Activated naive CD4-positive, alpha-beta T cell treated with anti-CD3 and anti-CD28 coated beads, Interleukin-2, amount 50 U/mL, for 72 hours (primary cell): ENCODE measurements at regions not wholly inside any gene's neighbourhood (a gene's known extent, or its start where the extent isn't known, plus 50 kb on each side); places are given as distances from the start of the nearest gene placed in this dataset.

Experiments used
- ATAC-seq, 2 donors: fragments of 150-1000 bp; cut with Tn5 transposase; 2 replicates each; pipeline ENCODE4 v1.10.0; 2021; ENCODE audit warnings: mild to moderate bottlenecking in 2 of 2, moderate library complexity in 2 of 2
- DNase-seq, 2 donors: peaks; one replicate each; pipeline ENCODE4 v3.0.0; 2021 to 2022; ENCODE audit warnings: low spot score in 2 of 2
- H3K27ac Mint-ChIP-seq, 2 donors: one replicate each; pipeline ENCODE4 v1.8.0; 2022; ENCODE audit warnings: mild to moderate bottlenecking in 2 of 2, mixed read lengths in 2 of 2
- H3K36me3 Mint-ChIP-seq, 2 donors: one replicate each; pipeline ENCODE4 v1.8.0; 2022; ENCODE audit warnings: mixed read lengths in 2 of 2
- H3K9me3 Mint-ChIP-seq, 2 donors: one replicate each; pipeline ENCODE4 v1.8.0; 2022; ENCODE audit warnings: mixed read lengths in 2 of 2

DNA sequence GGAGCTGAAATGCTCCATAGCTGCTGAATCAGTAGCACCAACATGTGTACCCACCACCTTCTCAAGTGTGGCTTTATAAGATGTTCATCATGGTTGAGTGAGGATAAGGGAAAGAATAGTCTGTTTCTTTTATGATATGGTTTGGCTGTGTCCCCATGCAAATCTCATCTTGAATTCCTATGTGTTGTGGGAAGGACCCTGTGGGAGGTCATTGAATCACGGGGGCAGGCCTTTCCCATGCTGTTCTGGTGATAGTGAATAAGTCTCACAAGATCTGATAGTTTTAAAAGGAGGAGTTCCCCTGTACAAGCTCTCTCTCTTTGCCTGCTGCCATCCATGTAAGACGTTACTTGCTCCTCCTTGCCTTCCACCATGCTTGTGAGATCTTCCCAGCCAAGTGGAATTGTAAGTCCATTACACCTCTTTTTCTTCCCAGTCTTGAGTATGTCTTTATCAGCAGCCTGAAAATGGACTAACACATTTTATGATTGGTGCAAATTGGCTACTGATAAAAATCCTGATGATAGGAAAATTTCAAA is 799.9 kb downstream of the TNS3 start:
- H3K36me3 Mint-ChIP-seq, result no peaks in the 10 kb centered on the region
- peaks cover 23 to 29% of the 10 kb centered on the region in 2 donors for H3K9me3 Mint-ChIP-seq
- DNase-seq (no peak), ATAC-seq (no peak)
- H3K27ac Mint-ChIP-seq, result no peak overlapping the region

DNA sequence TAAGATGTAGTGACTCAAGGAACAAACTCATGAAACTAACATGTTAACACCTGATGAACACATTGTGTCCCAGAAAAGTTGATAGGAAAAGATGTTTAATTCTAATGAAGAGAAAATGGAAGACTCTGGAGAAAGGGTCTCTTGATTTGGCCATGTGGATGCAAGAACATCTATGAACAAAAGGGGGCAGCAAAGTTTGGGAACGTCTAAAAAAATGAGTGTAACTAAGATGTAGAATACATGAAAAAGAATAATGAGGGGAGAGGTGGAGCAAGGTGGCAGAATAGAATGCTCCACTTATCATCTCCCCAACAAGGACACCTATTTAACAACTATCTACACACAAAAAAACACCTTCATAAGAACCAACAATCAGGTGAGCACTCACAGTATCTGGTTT is 805.1 kb downstream of the TNS3 start:
- H3K36me3 Mint-ChIP-seq, result no peaks in the 10 kb centered on the region
- H3K9me3 Mint-ChIP-seq, result peaks cover 22 to 24% of the 10 kb centered on the region in 2 donors
- ATAC-seq (no peak), DNase-seq (no peak)
- H3K27ac Mint-ChIP-seq, result no peak overlapping the region

DNA sequence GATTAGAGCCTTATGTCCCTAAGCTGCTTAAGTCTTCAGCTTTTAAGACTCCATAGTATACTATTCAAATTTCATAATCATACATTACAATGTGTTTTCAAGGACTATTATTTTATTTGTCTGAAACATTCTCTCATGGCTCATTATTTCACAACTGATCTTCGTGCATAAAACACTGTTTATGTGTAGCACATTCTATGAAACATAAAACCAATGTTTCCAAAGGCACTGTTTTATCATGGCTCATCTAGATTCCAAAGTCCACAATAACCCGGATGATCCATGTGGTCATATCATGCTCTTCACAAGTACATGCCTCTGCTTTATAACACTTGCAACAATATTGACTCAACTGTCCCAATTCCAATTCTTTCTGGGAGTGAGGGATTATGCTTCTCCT is 806.1 kb downstream of the TNS3 start:
- Mint-ChIP-seq H3K9me3 (peaks cover 17 to 18% of the 10 kb centered on the region in 2 donors), H3K36me3 (no peaks in the 10 kb centered on the region), H3K27ac (no peak overlapping the region)
- DNase-seq (no peak), ATAC-seq (no peak)

DNA sequence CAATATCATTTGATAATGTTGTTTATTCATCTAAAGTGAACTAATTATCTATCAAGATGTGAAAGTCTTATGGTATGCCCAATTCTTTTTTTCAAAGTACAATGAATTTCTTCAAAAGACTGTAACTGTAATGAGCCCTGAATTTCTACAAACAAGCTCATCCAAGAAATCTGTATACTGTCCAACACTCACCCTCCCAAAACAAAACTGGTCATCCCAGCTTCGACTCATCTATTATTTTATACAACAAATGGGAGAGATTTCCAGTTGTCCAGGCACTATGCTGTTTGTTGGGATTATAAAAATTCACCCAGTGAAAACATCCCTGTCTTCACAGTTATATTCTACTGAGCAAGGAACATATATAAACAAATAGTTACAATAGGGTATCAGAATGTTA is 806.9 kb downstream of the TNS3 start:
- Mint-ChIP-seq H3K36me3 (no peaks in the 10 kb centered on the region), H3K27ac (no peak overlapping the region)
- ATAC-seq, result no peak

DNA sequence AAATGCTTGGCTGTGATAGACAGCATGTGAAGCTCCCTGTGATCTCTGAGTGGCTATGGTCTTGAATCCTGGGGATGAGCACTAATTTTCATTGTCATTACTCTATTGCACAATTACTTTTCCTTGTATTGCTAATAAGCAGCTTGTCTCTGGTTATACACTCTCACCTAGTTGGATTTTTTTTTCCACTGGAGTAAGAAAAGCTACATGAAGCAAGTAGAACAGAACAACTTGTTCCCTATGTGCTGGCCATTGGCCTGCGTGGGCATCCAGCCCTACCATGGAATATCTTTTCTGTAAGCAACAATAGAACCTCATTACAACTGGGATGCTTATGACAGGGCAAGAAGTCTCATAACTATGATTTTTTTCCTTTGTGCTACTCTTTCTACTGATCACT is 807.4 kb downstream of the TNS3 start:
- Mint-ChIP-seq H3K27ac (no peak overlapping the region), H3K9me3 (peaks cover 19 to 26% of the 10 kb centered on the region in 2 donors)
- ATAC-seq, result no peak

More for the DNA sequence above, 806.9 kb downstream of the TNS3 start:
- no peak for DNase-seq
- peaks cover 18 to 22% of the 10 kb centered on the region in 2 donors for H3K9me3 Mint-ChIP-seq

DNA sequence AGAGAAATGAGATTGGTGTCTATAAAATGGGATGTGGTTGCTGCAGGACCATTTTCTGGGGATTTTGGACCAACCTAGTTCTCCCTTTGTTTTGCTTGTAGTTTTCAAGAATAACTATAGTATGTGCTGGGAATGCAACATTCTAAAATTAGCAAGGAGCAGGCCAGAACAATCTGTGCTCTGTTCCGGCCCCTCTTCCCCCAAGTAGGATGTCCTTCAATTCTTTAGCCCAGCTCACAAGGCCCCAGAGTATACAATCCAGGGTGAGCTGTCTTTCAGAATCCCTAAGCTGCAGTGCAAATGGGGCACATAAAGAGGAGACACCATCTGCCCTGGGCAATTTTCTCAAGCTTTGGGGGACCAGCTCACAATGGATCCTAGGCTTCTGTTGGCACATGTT is 809.1 kb downstream of the TNS3 start:
- Mint-ChIP-seq H3K27ac (no peak overlapping the region), H3K9me3 (peaks cover 10 to 27% of the 10 kb centered on the region in 2 donors), H3K36me3 (no peaks in the 10 kb centered on the region)
- no peak for DNase-seq
- no peak for ATAC-seq

More for the DNA sequence above, 807.4 kb downstream of the TNS3 start:
- no peaks in the 10 kb centered on the region for H3K36me3 Mint-ChIP-seq
- DNase-seq, result no peak

DNA sequence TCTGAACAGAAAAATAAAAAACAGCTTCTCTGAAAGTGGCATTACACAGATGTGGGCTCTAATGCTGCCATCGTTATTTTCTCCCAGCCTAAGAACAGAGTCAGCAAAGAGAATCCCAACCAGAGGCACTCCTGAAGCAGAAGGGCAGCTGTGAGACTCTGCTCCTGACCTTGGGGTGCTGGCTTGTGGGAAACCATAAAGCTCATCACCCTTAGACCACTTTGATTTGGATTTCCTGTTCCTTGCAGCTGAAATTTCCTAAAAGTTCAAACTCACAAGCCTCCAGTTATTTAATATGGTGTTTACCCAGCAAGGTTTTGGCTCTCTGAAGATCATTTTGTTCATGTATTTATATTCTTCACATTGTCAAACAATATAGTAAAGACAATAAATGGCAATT is 814.8 kb downstream of the TNS3 start:
- DNase-seq, result no peak
- ATAC-seq, result no peak
- Mint-ChIP-seq H3K27ac (no peak overlapping the region), H3K9me3 (peaks cover 11 to 26% of the 10 kb centered on the region in 2 donors), H3K36me3 (no peaks in the 10 kb centered on the region)

DNA sequence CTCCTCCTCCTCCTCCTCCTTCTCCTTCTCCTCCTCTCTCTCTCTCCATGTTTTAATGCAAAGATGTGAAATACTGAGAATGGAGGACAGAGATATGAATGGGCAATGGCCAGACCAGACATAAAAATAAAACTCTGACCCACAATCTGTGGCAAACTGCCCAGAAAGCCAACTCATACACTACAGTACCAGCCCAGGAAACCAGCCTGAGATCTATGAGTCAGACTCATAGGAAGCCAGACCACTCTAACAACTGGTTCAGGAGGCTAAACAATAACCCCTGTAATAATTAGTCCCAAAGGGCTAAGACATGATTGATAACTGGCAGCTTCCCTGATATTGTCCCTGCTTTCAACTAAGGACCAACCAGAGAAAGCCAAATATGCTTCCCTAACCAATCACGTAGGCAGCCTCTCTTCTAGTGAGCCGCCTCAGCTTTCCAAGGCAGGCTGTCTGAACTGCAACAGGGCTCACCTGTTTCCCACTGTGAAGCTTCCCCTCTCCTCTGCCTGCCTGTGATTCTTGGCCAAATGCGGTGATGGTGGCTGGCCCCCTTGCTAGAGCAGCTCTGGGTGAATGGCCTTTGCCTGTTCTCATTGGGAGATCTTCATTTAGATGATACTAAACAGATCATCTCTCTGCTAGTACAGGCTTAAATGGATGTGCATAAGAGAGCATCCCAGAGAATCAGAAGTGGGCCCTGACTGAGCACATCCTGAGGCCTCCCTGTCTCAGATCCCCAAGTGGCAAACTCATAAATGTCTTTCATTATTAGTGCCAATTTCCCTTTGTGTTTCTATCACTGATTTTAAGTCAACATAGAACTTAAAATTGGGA is 817.6 kb downstream of the TNS3 start:
- ATAC-seq (no peak), DNase-seq (no peak)
- Mint-ChIP-seq H3K27ac (no peak overlapping the region), H3K9me3 (peaks cover 13 to 15% of the 10 kb centered on the region in 2 donors), H3K36me3 (no peaks in the 10 kb centered on the region)

DNA sequence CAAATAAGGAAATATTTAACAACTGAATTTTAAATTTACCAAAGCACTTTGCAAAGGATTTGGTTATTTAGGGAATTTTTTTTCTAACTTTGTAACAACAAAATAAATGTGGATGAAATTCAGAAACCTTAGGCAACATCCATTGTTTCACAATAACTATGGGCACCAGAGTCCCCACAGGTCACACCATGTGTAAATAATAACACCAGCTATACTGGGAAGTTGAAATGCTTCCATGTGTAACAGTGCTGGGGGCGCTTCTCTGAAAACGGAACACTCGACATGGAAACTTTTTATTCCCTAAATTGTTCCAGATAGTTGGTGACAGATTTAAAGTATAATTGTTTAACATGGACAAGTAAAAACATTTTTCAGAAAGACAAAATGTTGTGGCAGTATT is 818.6 kb downstream of the TNS3 start:
- ATAC-seq (no peak), DNase-seq (no peak)
- Mint-ChIP-seq H3K36me3 (no peaks in the 10 kb centered on the region), H3K9me3 (peaks cover 7 to 13% of the 10 kb centered on the region in 2 donors), H3K27ac (no peak overlapping the region)

DNA sequence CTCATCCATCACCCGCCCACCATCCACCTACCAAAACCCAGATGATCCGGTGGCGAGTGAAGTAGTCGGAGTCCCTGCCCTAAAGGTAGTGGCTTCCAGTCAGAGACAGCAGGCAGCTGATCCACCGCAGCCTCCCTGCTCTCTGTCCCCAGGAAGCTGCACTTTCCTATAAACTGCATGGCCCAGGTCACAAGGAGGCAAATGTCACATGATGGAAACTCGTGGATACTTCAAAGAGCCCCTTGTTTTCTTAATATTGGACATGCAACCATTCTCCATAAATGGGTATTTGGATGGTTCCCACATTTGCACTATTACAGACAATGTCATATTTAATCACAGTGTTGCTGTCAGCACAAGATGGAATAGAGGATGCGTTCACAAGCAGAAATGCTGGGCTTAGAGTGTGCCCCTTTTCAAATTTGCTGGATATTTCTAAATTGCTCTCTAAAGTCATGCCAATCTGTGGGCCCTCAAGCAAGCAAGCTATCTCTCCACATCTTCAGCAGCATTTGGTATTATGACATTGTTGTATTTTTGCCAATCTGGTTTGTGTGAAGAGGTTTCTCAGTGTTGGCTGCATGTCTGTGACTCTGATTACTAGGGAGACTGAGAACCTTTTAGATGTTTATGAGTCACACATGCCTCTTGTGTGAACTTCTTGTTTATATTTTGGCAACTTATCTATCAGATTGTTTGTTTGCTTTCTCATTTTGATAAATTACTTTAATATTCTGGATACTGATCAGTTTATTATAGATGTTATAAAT is 822.0 kb downstream of the TNS3 start:
- peaks cover 5 to 16% of the 10 kb centered on the region in 2 donors for H3K9me3 Mint-ChIP-seq
- ATAC-seq, result no peak
- H3K27ac Mint-ChIP-seq, result no peak overlapping the region
- DNase-seq, result no peak
- no peaks in the 10 kb centered on the region for H3K36me3 Mint-ChIP-seq

DNA sequence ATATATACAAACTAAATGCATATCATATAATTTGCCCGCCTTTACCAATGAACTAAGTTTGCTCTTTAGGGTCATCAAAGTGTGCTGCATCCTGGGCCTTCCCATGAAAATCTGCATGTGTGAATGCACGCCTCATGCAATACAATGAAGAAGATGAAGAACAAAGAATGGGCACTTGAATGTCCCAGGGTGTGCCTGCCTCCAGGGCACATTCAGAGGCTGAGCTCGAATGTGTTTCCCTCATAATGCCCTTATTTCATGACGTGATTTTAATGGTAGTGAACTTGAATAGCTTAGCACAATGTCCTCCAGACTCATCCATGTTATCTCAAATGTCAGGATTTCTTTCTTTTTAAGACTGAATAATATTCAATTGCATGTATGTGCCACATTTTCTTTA is 824.9 kb downstream of the TNS3 start:
- Mint-ChIP-seq H3K27ac (no peak overlapping the region), H3K9me3 (peaks cover 0 to 12% of the 10 kb centered on the region in 2 donors), H3K36me3 (no peaks in the 10 kb centered on the region)
- no peak for DNase-seq
- no peak for ATAC-seq

DNA sequence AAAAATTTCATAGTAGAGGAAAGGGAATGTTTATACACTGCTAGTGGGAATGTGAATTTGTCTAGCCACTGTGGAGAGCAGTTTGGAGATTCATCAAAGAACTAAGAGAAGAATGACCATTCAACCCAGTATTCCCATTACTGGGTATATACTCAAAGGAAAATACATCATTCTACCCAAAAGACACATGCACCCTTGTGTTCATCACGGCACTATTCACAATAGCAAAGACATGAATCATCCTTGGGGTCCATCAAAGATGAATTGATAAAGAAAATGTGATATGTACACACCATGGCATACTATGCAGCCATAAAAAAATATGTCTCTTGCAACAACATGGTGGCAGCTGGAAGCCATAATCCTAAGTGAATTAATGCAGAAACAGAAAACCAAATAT is 825.7 kb downstream of the TNS3 start:
- DNase-seq, result no peak
- H3K36me3 Mint-ChIP-seq, result no peaks in the 10 kb centered on the region
- H3K9me3 Mint-ChIP-seq, result peaks cover 0 to 11% of the 10 kb centered on the region in 2 donors
- no peak for ATAC-seq
- no peak overlapping the region for H3K27ac Mint-ChIP-seq

DNA sequence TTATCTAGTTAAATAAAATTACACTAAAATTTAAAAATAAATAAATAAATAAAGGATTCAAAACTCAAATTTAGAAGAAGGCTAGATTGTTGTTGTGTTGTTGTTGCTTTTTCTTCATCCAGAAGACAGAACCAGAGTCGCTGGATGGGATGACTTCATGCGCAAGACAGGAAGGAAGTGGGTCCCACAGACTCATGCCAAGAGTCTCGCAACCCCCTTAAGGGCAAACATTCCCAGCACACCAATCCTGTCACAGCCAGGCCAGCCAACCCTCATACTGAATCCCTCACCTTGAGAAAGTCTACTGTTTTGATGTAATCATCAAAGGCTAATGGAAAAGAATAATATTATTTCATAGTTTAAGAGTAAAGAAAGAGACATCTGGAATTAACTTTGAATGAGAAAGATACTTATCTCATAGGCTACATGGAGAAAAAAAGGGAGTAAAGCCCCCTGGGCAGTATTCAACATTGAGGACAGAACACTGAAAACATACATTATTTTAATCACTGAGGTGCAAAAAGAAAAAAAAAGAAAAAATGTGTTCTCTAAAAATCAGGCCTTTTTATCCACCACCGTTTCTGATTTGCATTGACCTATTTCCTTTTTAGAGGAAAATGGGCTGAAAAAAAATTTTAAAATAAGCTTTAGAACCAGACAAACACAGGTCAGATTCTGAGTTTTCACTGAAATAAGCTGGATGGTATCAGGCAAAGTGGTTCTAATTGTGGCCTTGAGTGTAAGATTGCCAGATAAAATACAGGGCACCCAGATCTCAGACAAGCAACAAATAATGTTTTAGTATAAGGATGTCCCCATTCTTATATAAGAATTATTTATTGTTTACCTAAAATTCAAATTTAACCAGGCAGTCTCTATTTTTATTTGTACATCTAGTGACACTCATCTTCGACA is 826.5 kb downstream of the TNS3 start:
- H3K27ac Mint-ChIP-seq, result no peak overlapping the region
- H3K9me3 Mint-ChIP-seq, result peaks cover 5 to 11% of the 10 kb centered on the region in 2 donors
- H3K36me3 Mint-ChIP-seq, result no peaks in the 10 kb centered on the region
- DNase-seq, result no peak
- no peak for ATAC-seq

DNA sequence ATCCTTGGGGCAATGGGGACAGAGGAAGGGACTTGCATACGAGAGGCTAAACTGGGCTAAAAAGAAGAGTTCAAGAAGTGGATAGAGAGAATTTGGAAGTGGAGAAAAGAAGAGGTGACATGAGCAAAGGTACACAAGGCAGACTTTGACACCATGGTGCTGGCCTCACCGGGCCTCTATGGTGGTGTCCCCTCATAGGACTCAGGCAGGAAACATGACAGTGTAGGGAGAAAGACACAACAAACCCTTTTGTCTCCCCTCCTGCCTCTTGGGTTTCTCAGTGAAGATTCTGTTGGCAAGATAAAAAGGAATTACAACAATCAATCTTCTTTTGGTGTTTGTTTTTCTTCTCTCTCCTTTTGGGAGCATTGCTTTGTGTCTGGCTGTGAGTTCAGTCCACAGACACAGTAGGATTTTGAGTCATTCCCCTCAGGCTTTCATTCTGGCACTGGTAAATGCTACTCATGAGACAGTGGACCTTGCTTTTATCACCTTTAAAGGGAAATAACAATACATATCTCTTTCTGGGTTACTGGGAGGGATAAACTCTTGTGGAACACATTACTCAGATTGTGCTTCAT is 827.7 kb downstream of the TNS3 start:
- ATAC-seq (no peak), DNase-seq (no peak)
- no peak overlapping the region for H3K27ac Mint-ChIP-seq
- no peaks in the 10 kb centered on the region for H3K36me3 Mint-ChIP-seq
- H3K9me3 Mint-ChIP-seq, result peaks cover 8 to 14% of the 10 kb centered on the region in 2 donors

DNA sequence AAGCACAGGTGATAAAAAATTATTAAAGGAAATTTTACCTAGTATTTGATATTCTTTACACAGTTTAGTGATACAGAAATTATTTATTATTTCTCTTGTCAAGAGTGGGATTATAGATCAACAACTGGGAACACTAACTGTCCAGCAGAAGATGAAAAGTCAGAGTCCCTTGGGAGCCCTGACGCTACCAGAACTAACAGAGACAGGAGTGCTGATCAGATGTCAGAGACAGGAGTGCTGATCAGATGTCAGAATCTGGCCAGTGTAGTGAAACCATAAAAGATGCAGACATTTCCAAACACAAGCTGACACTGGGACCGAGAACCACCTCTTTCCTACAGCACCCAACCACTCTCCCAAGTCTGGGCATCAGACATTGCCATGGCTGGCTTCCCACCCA is 828.2 kb downstream of the TNS3 start:
- Mint-ChIP-seq H3K27ac (no peak overlapping the region), H3K9me3 (peaks cover 8 to 18% of the 10 kb centered on the region in 2 donors), H3K36me3 (no peaks in the 10 kb centered on the region)
- DNase-seq (no peak), ATAC-seq (no peak)

DNA sequence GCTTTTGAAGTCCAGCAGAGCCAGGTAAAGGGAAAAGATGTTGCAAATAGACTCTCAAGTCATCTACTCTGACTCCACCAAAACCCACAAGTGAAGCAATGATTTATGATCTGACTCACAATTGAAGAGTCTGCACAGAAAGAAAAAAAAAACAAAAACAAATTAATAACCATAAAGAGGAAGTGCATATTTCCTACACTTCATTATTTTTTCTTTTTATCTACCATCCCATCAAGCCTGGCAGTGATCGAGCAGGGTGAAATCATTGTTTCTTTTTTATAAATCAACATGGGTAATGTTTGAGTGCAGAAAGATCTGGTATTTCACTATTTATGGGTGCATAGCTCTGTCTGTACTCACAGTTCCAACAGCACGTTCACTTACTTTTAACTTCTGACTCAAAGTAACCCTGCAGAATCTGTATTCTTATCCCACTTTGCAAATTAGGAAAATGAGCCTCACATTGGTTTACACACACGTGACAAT is 829.0 kb downstream of the TNS3 start:
- DNase-seq, result no peak
- no peak for ATAC-seq
- H3K27ac Mint-ChIP-seq, result no peak overlapping the region
- H3K9me3 Mint-ChIP-seq, result peaks cover 8 to 19% of the 10 kb centered on the region in 2 donors
- H3K36me3 Mint-ChIP-seq, result no peaks in the 10 kb centered on the region
